ENCODE measurements at regions not wholly inside any gene's neighbourhood (a gene's known extent, or its start where the extent isn't known, plus 50 kb on each side); places are given as distances from the start of the nearest gene placed in this dataset.

DNA sequence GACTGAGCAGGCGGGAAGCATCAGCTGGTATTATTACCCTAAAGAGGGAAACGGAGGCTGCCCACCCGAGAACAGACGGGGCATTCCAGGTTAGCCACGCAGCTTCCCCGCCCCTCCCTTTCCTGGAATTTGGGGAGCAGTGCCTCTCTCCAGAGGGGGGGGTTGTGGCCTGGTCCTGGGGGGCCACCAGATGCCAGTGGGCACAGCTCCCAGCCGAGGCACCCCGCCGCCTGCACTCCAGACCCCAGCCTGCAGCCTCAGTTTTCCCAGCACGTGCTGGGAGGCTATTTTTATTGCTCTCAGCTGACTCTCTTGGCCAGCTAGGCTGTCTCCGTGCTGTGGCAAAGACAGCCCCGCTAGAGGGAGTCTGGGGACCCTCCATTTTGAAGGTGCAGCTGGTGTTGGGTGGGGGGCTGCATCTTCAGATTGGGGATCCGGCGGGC is 62.7 kb upstream of the GSE1 start:
- Histone ChIP-seq H3K27ac (no peak overlapping the region), H3K4me1 (replicated peaks in 1 of 2) (peaks cover 20 to 23% of the 10 kb centered on the region in 2 donors), H3K4me3 (no peak overlapping the region)
- WGBS, 10 experiments: 60 to 100% (median 97%) methylated on average over 1 to 5 of the region's 14 CpGs; no CpG with 5 or more reads in 7 of the 10 experiments
- ATAC-seq (replicated peaks in 6 of 8): no peak
- in situ Hi-C loops (cut with MboI; ENCODE audit: low pct_unique_long_range_greater_than_20kb in 2 of 9, low sequenced_read_pairs in 9 of 9, unreplicated experiment in 9 of 9): no loop called here

- Histone ChIP-seq H3K4me3 (no peak overlapping the region), H3K27ac (peak overlapping the region in 1 of 2 donors; percentile 11), H3K4me1 (replicated peaks in 1 of 2) (peaks cover 20 to 23% of the 10 kb centered on the region in 2 donors)
- in situ Hi-C loops (cut with MboI; ENCODE audit: low pct_unique_long_range_greater_than_20kb in 2 of 9, low sequenced_read_pairs in 9 of 9, unreplicated experiment in 9 of 9): no loop called here
- ATAC-seq (replicated peaks in 6 of 8): no peak
- 0 to 80% (median 64%) methylated on average over 1 to 11 of the region's 25 CpGs; no CpG with 5 or more reads in 3 of the 10 experiments for WGBS, 10 experiments
Measured at GRCh38 chr16:85550953-85551924, 61.9 kb upstream of the GSE1 start.

- H3K27ac ChIP-seq: peak overlapping the region; percentile 86 to 96
- peak overlapping the region; percentile 61 to 95 (median 78) for H3K4me3 ChIP-seq
- ATAC-seq (replicated peaks in 6 of 8): no peak
- no CpG with 5 or more reads among the region's 43 CpGs for WGBS, 10 experiments
- in situ Hi-C loops (cut with MboI; ENCODE audit: low pct_unique_long_range_greater_than_20kb in 2 of 9, low sequenced_read_pairs in 9 of 9, unreplicated experiment in 9 of 9): no loop called here
- peaks cover 20 to 23% of the 10 kb centered on the region in 2 donors for H3K4me1 ChIP-seq (replicated peaks in 1 of 2)
Measured at GRCh38 chr16:85552980-85553435, 60.1 kb upstream of the GSE1 start.

DNA sequence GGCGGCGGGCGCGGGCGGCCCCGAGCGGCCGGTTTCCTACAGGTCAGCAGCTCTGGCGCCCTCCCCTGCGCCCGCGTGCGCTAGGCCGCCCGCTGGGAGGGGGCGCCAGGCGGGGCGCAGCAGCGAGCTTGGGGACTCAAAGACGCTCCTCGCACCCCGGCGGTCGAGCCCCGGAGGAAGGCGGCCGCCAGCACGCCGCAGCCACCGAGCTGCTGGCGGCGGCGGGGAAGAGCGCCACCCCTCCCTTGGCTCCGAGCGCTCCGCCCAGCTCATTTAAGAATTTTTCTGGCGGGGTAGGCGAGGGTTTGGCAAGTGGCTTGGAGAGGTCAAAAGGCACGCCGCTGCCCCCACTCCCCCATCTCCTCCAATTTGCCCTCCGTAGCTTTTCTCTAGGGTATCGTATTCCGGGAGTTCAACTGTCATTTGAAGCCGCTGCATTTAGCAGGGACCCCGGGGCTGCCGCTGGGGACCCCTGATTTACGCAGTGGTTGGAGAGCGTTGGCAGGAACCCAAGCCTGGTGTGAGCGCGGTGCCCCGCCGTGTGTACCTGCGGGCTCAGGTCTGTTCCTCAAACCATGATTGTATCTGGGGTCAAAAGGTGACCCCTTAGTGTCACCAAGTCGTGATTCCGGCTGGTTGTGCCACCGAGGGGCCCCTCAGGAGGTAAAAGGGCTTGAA is 59.5 kb upstream of the GSE1 start:
- WGBS, 10 experiments: 0 to 1% (median 0%) methylated on average over 2 to 22 of the region's 57 CpGs; no CpG with 5 or more reads in 4 of the 10 experiments
- H3K4me3 ChIP-seq: peak overlapping the region; percentile 61 to 95 (median 78)
- peak; percentile 30 to 66 (median 53) for ATAC-seq (replicated peaks in 6 of 8)
- in situ Hi-C loops (cut with MboI; ENCODE audit: low pct_unique_long_range_greater_than_20kb in 2 of 9, low sequenced_read_pairs in 9 of 9, unreplicated experiment in 9 of 9): no loop called here
- H3K4me1 ChIP-seq (replicated peaks in 1 of 2): peaks cover 22 to 25% of the 10 kb centered on the region in 2 donors
- peak overlapping the region; percentile 86 to 96 for H3K27ac ChIP-seq

DNA sequence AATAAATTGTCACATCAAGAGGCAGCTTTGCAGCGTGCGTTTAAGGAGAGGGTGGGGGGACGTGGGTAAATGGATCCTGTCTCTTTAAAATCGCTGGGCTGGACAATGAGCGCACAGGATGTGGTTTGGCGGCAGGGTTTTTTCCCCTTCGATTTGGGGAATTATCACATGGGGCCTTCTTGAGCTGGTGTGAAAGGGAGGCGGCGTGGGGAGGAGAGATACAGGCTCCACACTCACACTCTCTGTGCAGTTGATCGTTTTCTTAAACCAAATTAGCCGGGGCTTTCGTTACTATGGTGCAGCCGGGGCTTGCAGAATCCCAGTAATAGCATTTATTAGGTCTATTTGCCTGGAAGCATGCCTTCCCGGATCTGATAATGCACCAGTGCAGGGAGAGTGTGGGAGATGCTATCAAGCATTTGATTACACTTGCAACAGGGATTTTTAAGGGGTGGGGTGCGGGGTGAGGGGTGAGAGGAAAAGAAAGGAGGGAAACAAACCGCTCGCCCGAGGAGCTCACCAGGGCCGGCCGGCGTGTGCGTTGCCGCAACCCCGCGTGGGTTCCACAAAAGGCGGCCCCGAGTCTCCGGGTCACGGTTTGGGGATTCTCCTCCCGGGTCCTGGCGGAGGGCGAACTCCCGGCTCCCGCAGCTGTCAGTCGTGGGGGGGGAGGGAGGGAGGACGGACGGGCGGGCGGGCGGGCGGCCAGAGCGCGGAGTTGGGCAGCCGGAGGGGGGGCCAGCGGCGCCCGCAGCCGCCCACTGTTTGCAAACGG is 58.8 kb upstream of the GSE1 start:
- H3K27ac ChIP-seq: peak overlapping the region; percentile 86 to 96
- WGBS, 10 experiments: 0 to 3% (median 0%) methylated on average over 2 to 12 of the region's 49 CpGs; no CpG with 5 or more reads in 5 of the 10 experiments
- ATAC-seq (replicated peaks in 6 of 8): peak; percentile 4 to 41 (median 14)
- in situ Hi-C loops (cut with MboI; ENCODE audit: low pct_unique_long_range_greater_than_20kb in 2 of 9, low sequenced_read_pairs in 9 of 9, unreplicated experiment in 9 of 9): no loop called here
- peaks cover 30 to 32% of the 10 kb centered on the region in 2 donors for H3K4me1 ChIP-seq (replicated peaks in 1 of 2)
- peak overlapping the region; percentile 61 to 95 (median 78) for H3K4me3 ChIP-seq

DNA sequence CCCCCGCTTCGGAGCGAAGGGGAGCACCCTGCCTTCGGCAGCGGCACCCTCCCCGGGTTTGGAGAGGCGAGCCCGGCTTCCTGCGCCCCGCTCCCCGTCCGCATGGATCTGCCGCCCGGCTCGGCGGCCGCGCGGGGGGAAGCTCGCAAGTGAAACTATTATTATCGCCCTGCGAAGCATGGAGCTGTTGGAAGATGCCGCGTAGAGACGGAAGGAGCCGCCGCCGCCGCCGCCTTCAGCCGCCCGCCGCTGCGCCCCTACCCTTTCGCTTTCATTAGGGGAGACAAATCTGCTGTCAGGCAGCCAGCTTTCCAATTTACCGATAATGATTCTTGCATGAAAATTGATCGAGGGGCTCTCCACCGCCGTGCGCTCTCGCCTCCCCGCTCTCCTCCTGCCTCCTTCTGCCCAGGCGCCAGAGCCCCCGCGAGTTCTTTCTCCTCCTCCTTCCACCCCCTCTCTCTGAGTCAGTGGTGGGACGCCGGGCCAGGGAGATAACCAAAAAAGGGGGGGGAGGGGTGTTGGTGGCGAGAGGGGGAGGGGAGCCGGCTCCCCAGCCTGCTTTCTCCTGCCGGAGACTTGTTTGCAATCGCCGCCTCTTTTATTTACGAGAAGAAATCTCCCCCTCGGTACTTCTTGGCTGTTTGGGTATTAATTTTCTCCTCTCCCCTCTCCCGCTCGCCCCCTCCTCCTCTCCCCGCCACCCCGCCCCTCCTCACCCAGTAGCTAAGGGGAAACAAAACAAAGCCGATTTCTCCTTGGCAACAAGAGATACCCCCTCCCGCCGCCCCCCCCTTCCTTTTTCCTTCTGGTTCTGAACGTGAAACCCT is 58.0 kb upstream of the GSE1 start:
- WGBS, 10 experiments: 0% methylated on average over 5 of the region's 62 CpGs; no CpG with 5 or more reads in 9 of the 10 experiments
- in situ Hi-C loops (cut with MboI; ENCODE audit: low pct_unique_long_range_greater_than_20kb in 2 of 9, low sequenced_read_pairs in 9 of 9, unreplicated experiment in 9 of 9): no loop called here

DNA sequence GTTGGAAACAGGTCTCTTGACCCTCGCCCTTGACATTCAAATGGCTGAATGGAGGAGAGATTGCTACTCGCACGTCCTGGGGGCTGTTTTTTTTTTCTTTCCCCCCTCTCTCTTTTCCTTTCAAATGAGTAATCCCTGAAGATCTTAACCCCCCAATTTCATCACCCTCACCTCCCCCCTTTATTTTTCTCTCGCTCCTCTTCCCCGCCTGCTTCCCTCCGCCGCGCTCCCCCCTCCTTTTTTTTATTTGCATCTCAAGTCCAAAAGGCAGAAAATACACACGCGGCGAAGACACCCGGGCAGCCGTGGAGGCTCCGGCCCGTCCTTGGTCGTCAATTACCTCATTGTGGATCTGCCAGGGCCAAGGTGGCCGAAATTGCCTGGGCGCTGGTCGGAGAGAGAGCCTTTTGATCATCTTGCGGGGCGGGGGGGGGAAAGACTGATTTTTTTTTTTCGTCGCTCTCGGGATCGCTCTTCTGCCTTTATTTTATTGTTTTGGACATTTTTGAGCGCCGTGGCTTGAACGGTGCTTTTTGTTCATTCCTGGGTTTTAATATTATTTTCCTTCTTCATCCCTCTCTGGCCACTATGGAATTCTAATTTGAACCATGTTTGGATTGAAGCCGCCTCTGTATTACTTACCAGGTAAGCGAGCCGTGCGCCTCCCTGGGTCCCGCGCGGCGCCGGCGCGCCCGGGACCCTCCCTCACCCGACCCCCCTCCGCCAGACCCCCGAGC is 57.2 kb upstream of the GSE1 start:
- in situ Hi-C loops (cut with MboI; ENCODE audit: low pct_unique_long_range_greater_than_20kb in 2 of 9, low sequenced_read_pairs in 9 of 9, unreplicated experiment in 9 of 9): no loop called here
- no peak for ATAC-seq (replicated peaks in 6 of 8)
- H3K27ac ChIP-seq: peak overlapping the region; percentile 85 to 96
- WGBS, 10 experiments: 0 to 10% (median 0%) methylated on average over 2 to 11 of the region's 43 CpGs; no CpG with 5 or more reads in 5 of the 10 experiments
- H3K4me1 ChIP-seq (replicated peaks in 1 of 2): peaks cover 35 to 39% of the 10 kb centered on the region in 2 donors
- H3K4me3 ChIP-seq: peak overlapping the region; percentile 61 to 95 (median 78)

More for the DNA sequence above, 58.0 kb upstream of the GSE1 start:
- peak; percentile 6 to 57 (median 39) for ATAC-seq (replicated peaks in 6 of 8)
- Histone ChIP-seq H3K4me1 (replicated peaks in 1 of 2) (peaks cover 37 to 39% of the 10 kb centered on the region in 2 donors), H3K4me3 (peak overlapping the region; percentile 61 to 95 (median 78)), H3K27ac (peak overlapping the region; percentile 86 to 96)

- Histone ChIP-seq H3K4me1 (replicated peaks in 1 of 2) (peaks cover 35 to 39% of the 10 kb centered on the region in 2 donors), H3K27ac (peak overlapping the region; percentile 85 to 96), H3K4me3 (peak overlapping the region; percentile 61 to 95 (median 78))
- 0% methylated on average over 3 of the region's 65 CpGs; no CpG with 5 or more reads in 9 of the 10 experiments for WGBS, 10 experiments
- ATAC-seq (replicated peaks in 6 of 8): peak in 5 of 8 experiments; percentile 0 to 4 (median 2)
- in situ Hi-C loops (cut with MboI; ENCODE audit: low pct_unique_long_range_greater_than_20kb in 2 of 9, low sequenced_read_pairs in 9 of 9, unreplicated experiment in 9 of 9): no loop called here
Measured at GRCh38 chr16:85556456-85557082, 56.6 kb upstream of the GSE1 start.

GRCh38 chr16:85557083-85557970 is 55.8 kb upstream of the GSE1 start:
- in situ Hi-C loops (cut with MboI; ENCODE audit: low pct_unique_long_range_greater_than_20kb in 2 of 9, low sequenced_read_pairs in 9 of 9, unreplicated experiment in 9 of 9): no loop called here
- 0 to 6% (median 0%) methylated on average over 2 to 8 of the region's 22 CpGs for WGBS, 10 experiments
- Histone ChIP-seq H3K27ac (peak overlapping the region; percentile 85 to 96), H3K4me3 (peak overlapping the region; percentile 61 to 95 (median 78)), H3K4me1 (replicated peaks in 1 of 2) (peaks cover 40 to 46% of the 10 kb centered on the region in 2 donors)
- ATAC-seq (replicated peaks in 6 of 8): peak in 7 of 8 experiments; percentile 1 to 16 (median 10)

GRCh38 chr16:85557971-85558657 is 55.0 kb upstream of the GSE1 start:
- H3K4me1 ChIP-seq (replicated peaks in 1 of 2): peaks cover 43 to 49% of the 10 kb centered on the region in 2 donors
- 0 to 50% (median 10%) methylated on average over 1 to 7 of the region's 13 CpGs for WGBS, 10 experiments
- peak overlapping the region; percentile 50 to 51 for H3K27ac ChIP-seq
- peak in 1 of 8 experiments; percentile 4 for ATAC-seq (replicated peaks in 6 of 8)
- H3K4me3 ChIP-seq: peak overlapping the region; percentile 61 to 95 (median 78)
- in situ Hi-C loops (cut with MboI; ENCODE audit: low pct_unique_long_range_greater_than_20kb in 2 of 9, low sequenced_read_pairs in 9 of 9, unreplicated experiment in 9 of 9): no loop called here

Measured in motor neuron (in vitro differentiated cells).